Stimulated activated CD4-positive, alpha-beta T cell treated with anti-CD3 and anti-CD28 coated beads, TNF-alpha, amount 100 ng/mL, for 4 hours (primary cell): ENCODE measurements at regions not wholly inside any gene's neighbourhood (a gene's known extent, or its start where the extent isn't known, plus 50 kb on each side); places are given as distances from the start of the nearest gene placed in this dataset.
"Not testable (repeated sequence)": the region's sequence is repeated elsewhere in the genome, so short reads cannot be mapped to it uniquely, and the experiment has no call there.

ENCODE experiments used
- DNase-seq, 3 experiments: peaks; one replicate each; pipeline ENCODE4 v3.0.0-alpha.2; 2020; ENCODE audit warnings: low read depth in 3 of 3

- DNase-seq: no peak
Measured at GRCh38 chr13:95388420-95389079, 87.3 kb upstream of the ABCC4 start.

GRCh38 chr13:95391362-95391761 is 90.1 kb upstream of the ABCC4 start:
- no peak for DNase-seq

GRCh38 chr13:95391785-95392184 is 90.5 kb upstream of the ABCC4 start:
- DNase-seq: no peak

- DNase-seq: no peak
Measured at GRCh38 chr13:95392597-95392996, 91.3 kb upstream of the ABCC4 start.

GRCh38 chr13:95403349-95404140 is 102.3 kb upstream of the ABCC4 start:
- DNase-seq: no peak

- peak; percentile 56 to 63 (median 56) for DNase-seq
Measured at GRCh38 chr13:95404141-95404882, 103.1 kb upstream of the ABCC4 start.

- DNase-seq: no peak
Measured at GRCh38 chr13:95406176-95406575, 104.9 kb upstream of the ABCC4 start.

- DNase-seq: no peak
Measured at GRCh38 chr13:95411428-95412040, 110.3 kb upstream of the ABCC4 start.

GRCh38 chr13:95418946-95419345 is 117.7 kb upstream of the ABCC4 start:
- no peak for DNase-seq

GRCh38 chr13:95420501-95420900 is 119.2 kb upstream of the ABCC4 start:
- no peak for DNase-seq

- DNase-seq: no peak
Measured at GRCh38 chr13:95426631-95427030, 125.4 kb upstream of the ABCC4 start.

GRCh38 chr13:95430525-95430924 is 122.0 kb upstream of the CLDN10 start:
- not testable (repeated sequence) for DNase-seq

- DNase-seq: no peak
Measured at GRCh38 chr13:95432141-95432540, 120.4 kb upstream of the CLDN10 start.

GRCh38 chr13:95433537-95433936 is 119.0 kb upstream of the CLDN10 start:
- DNase-seq: no peak

- DNase-seq: no peak
Measured at GRCh38 chr13:95434111-95434510, 118.4 kb upstream of the CLDN10 start.

GRCh38 chr13:95437561-95437960 is 115.0 kb upstream of the CLDN10 start:
- no peak for DNase-seq

GRCh38 chr13:95438297-95438696 is 114.2 kb upstream of the CLDN10 start:
- DNase-seq: no peak

GRCh38 chr13:95440441-95441088 is 112.0 kb upstream of the CLDN10 start:
- DNase-seq: no peak

- no peak for DNase-seq
Measured at GRCh38 chr13:95441326-95441725, 111.2 kb upstream of the CLDN10 start.

- DNase-seq: no peak
Measured at GRCh38 chr13:95444006-95444730, 108.4 kb upstream of the CLDN10 start.

- DNase-seq: no peak
Measured at GRCh38 chr13:95445131-95445530, 107.4 kb upstream of the CLDN10 start.
